ENCODE measurements at regions not wholly inside any gene's neighbourhood (a gene's known extent, or its start where the extent isn't known, plus 50 kb on each side); places are given as distances from the start of the nearest gene placed in this dataset.

- TF ChIP-seq CTCF (IDR thresholded peaks at IDR 0.05; ENCODE audit: unreplicated experiment) = no peak
- no peaks in the 10 kb centered on the region for H3K9me3 Mint-ChIP-seq (ENCODE audit: low read depth, unreplicated experiment)
These were observed 53.8 kb upstream of the SLC66A3 start for GRCh38 chr2:11101430-11101829.

GRCh38 chr2:11102466-11102865 lies 52.8 kb upstream of the SLC66A3 start:
- CTCF ChIA-PET = no interaction called here
- intact Hi-C loops (cut with micrococcal nuclease; ENCODE audit: unreplicated experiment) = no loop called here
- peaks cover 65% of the 10 kb centered on the region for H3K27me3 Mint-ChIP-seq (ENCODE audit: unreplicated experiment)
- DNase-seq = no peak
- TF ChIP-seq CTCF (IDR thresholded peaks at IDR 0.05; ENCODE audit: unreplicated experiment) = no peak
- H3K27ac Mint-ChIP-seq (ENCODE audit: unreplicated experiment) = no peak overlapping the region
- no peaks in the 10 kb centered on the region for H3K9me3 Mint-ChIP-seq (ENCODE audit: low read depth, unreplicated experiment)
- no peaks in the 10 kb centered on the region for H3K4me1 Mint-ChIP-seq (ENCODE audit: low read depth, unreplicated experiment)
- H3K4me3 Mint-ChIP-seq (ENCODE audit: low read depth, unreplicated experiment) = no peak overlapping the region
- BruUV-seq (replicated peaks) = no TSS peak
- H3K36me3 Mint-ChIP-seq (ENCODE audit: insufficient read depth, unreplicated experiment) = peaks cover 9% of the 10 kb centered on the region

More at GRCh38 chr2:11101430-11101829, 53.8 kb upstream of the SLC66A3 start:
- no peaks in the 10 kb centered on the region for H3K4me1 Mint-ChIP-seq (ENCODE audit: low read depth, unreplicated experiment)
- H3K4me3 Mint-ChIP-seq (ENCODE audit: low read depth, unreplicated experiment) = no peak overlapping the region
- peaks cover 9% of the 10 kb centered on the region for H3K36me3 Mint-ChIP-seq (ENCODE audit: insufficient read depth, unreplicated experiment)
- no peak for DNase-seq
- H3K27ac Mint-ChIP-seq (ENCODE audit: unreplicated experiment) = no peak overlapping the region
- intact Hi-C loops (cut with micrococcal nuclease; ENCODE audit: unreplicated experiment) = no loop called here
- BruUV-seq (replicated peaks) = no TSS peak
- H3K27me3 Mint-ChIP-seq (ENCODE audit: unreplicated experiment) = peaks cover 65% of the 10 kb centered on the region
- CTCF ChIA-PET = no interaction called here

- Mint-ChIP-seq H3K27ac (ENCODE audit: unreplicated experiment) (no peak overlapping the region), H3K4me1 (ENCODE audit: low read depth, unreplicated experiment) (no peaks in the 10 kb centered on the region), H3K36me3 (ENCODE audit: insufficient read depth, unreplicated experiment) (peaks cover 9% of the 10 kb centered on the region), H3K9me3 (ENCODE audit: low read depth, unreplicated experiment) (no peaks in the 10 kb centered on the region), H3K27me3 (ENCODE audit: unreplicated experiment) (peaks cover 65% of the 10 kb centered on the region), H3K4me3 (ENCODE audit: low read depth, unreplicated experiment) (no peak overlapping the region)
- CTCF ChIA-PET = interaction anchor here (1.0 kb wide), 1 partner anchor 9 kb away, joined by 3 read pairs; no protein-coding TSS in a partner anchor
- intact Hi-C loops (cut with micrococcal nuclease; ENCODE audit: unreplicated experiment) = no loop called here
- BruUV-seq (replicated peaks) = no TSS peak
- DNase-seq = no peak
- TF ChIP-seq CTCF (IDR thresholded peaks at IDR 0.05; ENCODE audit: unreplicated experiment) = no peak
These were observed 52.1 kb upstream of the SLC66A3 start for GRCh38 chr2:11102956-11103860.

GRCh38 chr2:11103984-11104793 lies 51.1 kb upstream of the SLC66A3 start:
- Mint-ChIP-seq H3K9me3 (ENCODE audit: low read depth, unreplicated experiment) (no peaks in the 10 kb centered on the region), H3K4me1 (ENCODE audit: low read depth, unreplicated experiment) (peaks cover 5% of the 10 kb centered on the region), H3K36me3 (ENCODE audit: insufficient read depth, unreplicated experiment) (peaks cover 9% of the 10 kb centered on the region), H3K27me3 (ENCODE audit: unreplicated experiment) (peaks cover 62% of the 10 kb centered on the region), H3K27ac (ENCODE audit: unreplicated experiment) (no peak overlapping the region), H3K4me3 (ENCODE audit: low read depth, unreplicated experiment) (no peak overlapping the region)
- DNase-seq = no peak
- TF ChIP-seq CTCF (IDR thresholded peaks at IDR 0.05; ENCODE audit: unreplicated experiment) = no peak
- no TSS peak for BruUV-seq (replicated peaks)
- intact Hi-C loops (cut with micrococcal nuclease; ENCODE audit: unreplicated experiment) = no loop called here
- CTCF ChIA-PET = interaction anchor here (1.0 kb wide), 1 partner anchor 10 kb away, joined by 3 read pairs; no protein-coding TSS in a partner anchor

Measured in Calu3 (cell line).